ENCODE measurements at regions not wholly inside any gene's neighbourhood (a gene's known extent, or its start where the extent isn't known, plus 50 kb on each side); places are given as distances from the start of the nearest gene placed in this dataset.

DNA sequence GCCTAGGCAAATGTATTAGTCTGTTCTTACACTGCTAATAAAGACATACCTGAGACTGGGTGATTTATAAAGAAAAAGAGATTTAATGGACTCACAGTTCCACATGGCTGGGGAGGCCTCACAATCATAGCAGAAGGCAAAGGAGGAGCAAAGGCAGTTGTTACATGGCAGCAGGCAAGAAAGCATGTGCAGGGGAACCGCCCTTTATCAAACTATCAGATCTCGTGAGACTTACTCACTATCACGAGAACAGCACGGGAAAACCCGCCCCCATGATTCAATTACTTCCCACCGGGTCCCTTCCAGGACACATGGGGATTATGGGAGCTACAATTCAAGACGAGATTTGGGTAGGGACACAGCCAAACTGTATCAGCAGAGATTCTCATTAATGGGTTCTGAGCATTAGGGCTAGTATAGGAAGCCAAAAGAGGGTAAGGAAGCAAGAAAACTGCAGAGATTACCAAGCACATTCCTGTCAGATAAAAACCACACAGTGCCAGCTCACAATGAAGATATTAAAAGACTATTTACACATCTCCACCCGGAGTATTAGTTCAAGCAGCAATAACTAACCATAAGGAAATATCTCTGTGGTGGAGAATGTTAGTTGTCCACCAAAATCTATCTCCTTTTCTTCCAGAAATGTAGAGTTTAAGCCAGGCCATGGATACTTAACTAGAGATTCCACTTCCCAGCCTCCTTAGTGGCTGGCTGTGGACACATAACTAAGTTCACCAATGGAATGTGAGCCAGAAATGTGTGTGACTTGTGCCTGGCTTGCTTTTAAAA lies 61.2 kb upstream of the HOPX start:
- H3K27ac ChIP-seq (ENCODE audit: control insufficient read depth, insufficient read depth, low read length), result no peak overlapping the region
- FAIRE-seq, result no peak
- no peak for DNase-seq (ENCODE audit: low read depth, low spot score)

DNA sequence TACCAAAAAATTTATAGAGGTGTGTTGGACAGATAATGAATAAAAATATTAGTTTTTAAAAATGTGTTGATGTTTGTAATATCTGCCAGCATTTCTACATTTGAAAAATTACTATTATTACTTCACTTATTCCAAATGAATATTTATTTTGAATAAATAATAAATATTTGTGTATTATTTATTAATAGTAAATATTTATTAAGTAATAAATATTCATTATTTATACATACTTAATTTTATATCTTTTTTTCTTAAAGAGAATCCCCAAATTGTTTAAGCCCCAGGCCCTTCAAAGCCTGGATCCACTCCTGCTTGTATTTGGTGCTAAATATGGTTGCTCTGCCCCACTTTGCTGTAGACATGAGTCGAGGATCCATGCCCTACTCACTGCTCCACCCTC lies 60.5 kb upstream of the HOPX start:
- DNase-seq (ENCODE audit: low read depth, low spot score), result no peak
- Histone ChIP-seq H3K27me3 (ENCODE audit: control insufficient read depth, extremely low read depth, insufficient read depth, low read length) (peaks cover 3% of the 10 kb centered on the region), H3K9ac (ENCODE audit: control insufficient read depth, extremely low read depth, insufficient read depth, low read length) (no peak overlapping the region), H4K20me1 (ENCODE audit: control insufficient read depth, extremely low read depth, insufficient read depth, low read length) (no peaks in the 10 kb centered on the region), H3K27ac (ENCODE audit: control insufficient read depth, insufficient read depth, low read length) (no peak overlapping the region), H3K36me3 (ENCODE audit: control insufficient read depth in 2 of 2, extremely low read depth in 1 of 2, insufficient read depth in 2 of 2, low read length in 2 of 2) (no peaks in the 10 kb centered on the region), H3K9me3 (ENCODE audit: control insufficient read depth, low read depth, low read length) (no peaks in the 10 kb centered on the region), H3K79me2 (ENCODE audit: control insufficient read depth, insufficient read depth, low read length) (no peaks in the 10 kb centered on the region), H3K9me1 (ENCODE audit: control insufficient read depth, extremely low read depth, insufficient read depth, low read length) (no peaks in the 10 kb centered on the region), H3K4me2 (ENCODE audit: control insufficient read depth, extremely low read depth, insufficient read depth, low read depth, low read length) (no peak overlapping the region), H2AFZ (ENCODE audit: control insufficient read depth, low read length) (no peak overlapping the region), H3K4me1 (ENCODE audit: control insufficient read depth, extremely low read depth, insufficient read depth, low read length) (peaks cover 10% of the 10 kb centered on the region), H3K4me3 (ENCODE audit: control insufficient read depth in 2 of 3, extremely low read depth in 1 of 3, insufficient read depth in 2 of 3, low read depth in 1 of 3, low read length in 3 of 3) (no peak overlapping the region)
- TF ChIP-seq, protein P1, sequence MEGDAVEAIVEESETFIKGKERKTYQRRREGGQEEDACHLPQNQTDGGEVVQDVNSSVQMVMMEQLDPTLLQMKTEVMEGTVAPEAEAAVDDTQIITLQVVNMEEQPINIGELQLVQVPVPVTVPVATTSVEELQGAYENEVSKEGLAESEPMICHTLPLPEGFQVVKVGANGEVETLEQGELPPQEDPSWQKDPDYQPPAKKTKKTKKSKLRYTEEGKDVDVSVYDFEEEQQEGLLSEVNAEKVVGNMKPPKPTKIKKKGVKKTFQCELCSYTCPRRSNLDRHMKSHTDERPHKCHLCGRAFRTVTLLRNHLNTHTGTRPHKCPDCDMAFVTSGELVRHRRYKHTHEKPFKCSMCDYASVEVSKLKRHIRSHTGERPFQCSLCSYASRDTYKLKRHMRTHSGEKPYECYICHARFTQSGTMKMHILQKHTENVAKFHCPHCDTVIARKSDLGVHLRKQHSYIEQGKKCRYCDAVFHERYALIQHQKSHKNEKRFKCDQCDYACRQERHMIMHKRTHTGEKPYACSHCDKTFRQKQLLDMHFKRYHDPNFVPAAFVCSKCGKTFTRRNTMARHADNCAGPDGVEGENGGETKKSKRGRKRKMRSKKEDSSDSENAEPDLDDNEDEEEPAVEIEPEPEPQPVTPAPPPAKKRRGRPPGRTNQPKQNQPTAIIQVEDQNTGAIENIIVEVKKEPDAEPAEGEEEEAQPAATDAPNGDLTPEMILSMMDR (optimal IDR thresholded peaks at IDR 0.05 in 1 of 3, IDR thresholded peaks at IDR 0.05 in 1 of 3, conservative IDR thresholded peaks at IDR 0.05 in 1 of 3; ENCODE audit: extremely low read depth in 1 of 3, insufficient read depth in 2 of 3, low read length in 3 of 3), result no peak
- no peak for TF ChIP-seq EZH2 (IDR thresholded peaks at IDR 0.05; ENCODE audit: low read length)
- dilution Hi-C loops (cut with MboI; ENCODE audit: extremely low pct_ligation_motif_present, low sequenced_read_pairs), result no loop called here
- no peak for FAIRE-seq

More for the DNA sequence above, 61.2 kb upstream of the HOPX start:
- Histone ChIP-seq H3K4me3 (ENCODE audit: control insufficient read depth in 2 of 3, extremely low read depth in 1 of 3, insufficient read depth in 2 of 3, low read depth in 1 of 3, low read length in 3 of 3) (no peak overlapping the region), H3K9me1 (ENCODE audit: control insufficient read depth, extremely low read depth, insufficient read depth, low read length) (no peaks in the 10 kb centered on the region), H3K9me3 (ENCODE audit: control insufficient read depth, low read depth, low read length) (no peaks in the 10 kb centered on the region), H3K9ac (ENCODE audit: control insufficient read depth, extremely low read depth, insufficient read depth, low read length) (no peak overlapping the region), H4K20me1 (ENCODE audit: control insufficient read depth, extremely low read depth, insufficient read depth, low read length) (no peaks in the 10 kb centered on the region), H3K79me2 (ENCODE audit: control insufficient read depth, insufficient read depth, low read length) (no peaks in the 10 kb centered on the region), H3K4me1 (ENCODE audit: control insufficient read depth, extremely low read depth, insufficient read depth, low read length) (peaks cover 10% of the 10 kb centered on the region), H2AFZ (ENCODE audit: control insufficient read depth, low read length) (no peak overlapping the region), H3K27me3 (ENCODE audit: control insufficient read depth, extremely low read depth, insufficient read depth, low read length) (peaks cover 4% of the 10 kb centered on the region), H3K36me3 (ENCODE audit: control insufficient read depth in 2 of 2, extremely low read depth in 1 of 2, insufficient read depth in 2 of 2, low read length in 2 of 2) (no peaks in the 10 kb centered on the region), H3K4me2 (ENCODE audit: control insufficient read depth, extremely low read depth, insufficient read depth, low read depth, low read length) (no peak overlapping the region)
- TF ChIP-seq EZH2 (IDR thresholded peaks at IDR 0.05; ENCODE audit: low read length), result no peak
- TF ChIP-seq, protein P1 (optimal IDR thresholded peaks at IDR 0.05 in 1 of 3, IDR thresholded peaks at IDR 0.05 in 1 of 3, conservative IDR thresholded peaks at IDR 0.05 in 1 of 3; ENCODE audit: extremely low read depth in 1 of 3, insufficient read depth in 2 of 3, low read length in 3 of 3), result no peak
- dilution Hi-C loops (cut with MboI; ENCODE audit: extremely low pct_ligation_motif_present, low sequenced_read_pairs), result no loop called here
